C4-2B (cell line): ENCODE measurements at regions not wholly inside any gene's neighbourhood (a gene's known extent, or its start where the extent isn't known, plus 50 kb on each side); places are given as distances from the start of the nearest gene placed in this dataset.

Source experiments
- H3K27ac ChIP-seq: fragments of 450-650 bp; 2 replicates; pipeline ENCODE4 v1.5.1; 2017
- ZFX ChIP-seq: fragments of 450-650 bp; IDR thresholded peaks from 2 replicates; pipeline ENCODE4 v1.6.1; 2017
- TF ChIP-seq, protein P1 (sequence below): fragments of 450-650 bp; conservative IDR thresholded peaks from 2 replicates; pipeline ENCODE4 v1.5.1; 2017; ENCODE audit warnings: mild to moderate bottlenecking

DNA sequence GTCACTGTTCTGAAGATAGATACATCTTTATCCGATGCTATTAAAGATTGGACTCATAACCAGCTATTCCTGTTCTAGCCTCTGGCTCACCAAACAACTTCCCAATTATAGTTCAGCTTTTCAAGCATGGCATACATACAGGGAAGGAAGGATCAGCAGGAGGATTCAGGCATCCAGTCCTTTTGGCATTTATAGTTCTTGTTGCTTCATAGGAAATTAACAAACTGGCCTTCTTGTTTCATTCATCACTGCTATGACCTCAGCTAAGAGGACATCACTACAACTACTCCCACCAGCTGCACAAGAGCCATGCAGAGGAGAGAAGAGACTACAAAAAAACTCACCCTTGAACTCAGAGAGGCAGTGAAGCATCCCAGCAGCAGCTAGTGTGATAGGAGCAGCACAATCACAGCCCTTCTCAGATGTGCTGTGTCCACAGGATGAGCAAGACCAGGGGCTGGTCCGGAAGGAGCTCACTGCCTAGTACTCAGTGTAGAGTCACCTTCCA is 100.5 kb downstream of the SPTSSA start:
- TF ChIP-seq, protein P1, sequence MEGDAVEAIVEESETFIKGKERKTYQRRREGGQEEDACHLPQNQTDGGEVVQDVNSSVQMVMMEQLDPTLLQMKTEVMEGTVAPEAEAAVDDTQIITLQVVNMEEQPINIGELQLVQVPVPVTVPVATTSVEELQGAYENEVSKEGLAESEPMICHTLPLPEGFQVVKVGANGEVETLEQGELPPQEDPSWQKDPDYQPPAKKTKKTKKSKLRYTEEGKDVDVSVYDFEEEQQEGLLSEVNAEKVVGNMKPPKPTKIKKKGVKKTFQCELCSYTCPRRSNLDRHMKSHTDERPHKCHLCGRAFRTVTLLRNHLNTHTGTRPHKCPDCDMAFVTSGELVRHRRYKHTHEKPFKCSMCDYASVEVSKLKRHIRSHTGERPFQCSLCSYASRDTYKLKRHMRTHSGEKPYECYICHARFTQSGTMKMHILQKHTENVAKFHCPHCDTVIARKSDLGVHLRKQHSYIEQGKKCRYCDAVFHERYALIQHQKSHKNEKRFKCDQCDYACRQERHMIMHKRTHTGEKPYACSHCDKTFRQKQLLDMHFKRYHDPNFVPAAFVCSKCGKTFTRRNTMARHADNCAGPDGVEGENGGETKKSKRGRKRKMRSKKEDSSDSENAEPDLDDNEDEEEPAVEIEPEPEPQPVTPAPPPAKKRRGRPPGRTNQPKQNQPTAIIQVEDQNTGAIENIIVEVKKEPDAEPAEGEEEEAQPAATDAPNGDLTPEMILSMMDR = no peak
- no peak for TF ChIP-seq ZFX
- H3K27ac ChIP-seq = no peak overlapping the region

DNA sequence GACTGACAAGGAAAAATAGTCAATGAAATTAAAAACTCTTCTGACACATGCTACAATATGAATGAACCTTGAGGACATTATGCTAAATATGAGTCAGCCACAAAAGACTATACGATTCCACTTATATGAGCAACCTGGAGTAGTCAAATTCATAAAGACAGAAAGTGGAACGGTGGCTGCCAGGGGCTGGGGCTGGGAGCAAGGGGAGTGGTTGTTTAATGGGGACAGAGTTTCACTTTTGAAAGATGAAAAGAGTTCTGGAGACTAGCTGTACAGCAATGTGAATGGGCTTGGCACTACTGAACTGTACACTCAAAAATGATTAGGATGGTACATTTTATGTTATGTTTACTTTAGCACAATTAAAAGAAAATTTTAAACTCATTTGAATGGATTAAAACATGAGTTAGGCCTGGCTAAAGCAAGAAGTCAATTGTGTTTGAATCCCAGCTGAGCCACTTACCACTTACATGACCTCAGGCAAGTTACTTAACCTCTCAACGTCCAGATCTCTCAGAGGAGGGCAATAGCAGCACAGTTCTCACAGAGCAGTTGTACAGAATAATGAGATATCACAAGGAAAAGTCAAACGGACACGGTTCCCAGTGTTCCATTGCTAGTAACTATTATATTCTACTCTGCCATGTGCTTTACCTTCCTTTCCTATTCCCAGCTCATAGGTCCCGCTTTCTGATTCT is 102.5 kb downstream of the SPTSSA start:
- TF ChIP-seq ZFX = no peak
- TF ChIP-seq, protein P1 = no peak
- no peak overlapping the region for H3K27ac ChIP-seq

DNA sequence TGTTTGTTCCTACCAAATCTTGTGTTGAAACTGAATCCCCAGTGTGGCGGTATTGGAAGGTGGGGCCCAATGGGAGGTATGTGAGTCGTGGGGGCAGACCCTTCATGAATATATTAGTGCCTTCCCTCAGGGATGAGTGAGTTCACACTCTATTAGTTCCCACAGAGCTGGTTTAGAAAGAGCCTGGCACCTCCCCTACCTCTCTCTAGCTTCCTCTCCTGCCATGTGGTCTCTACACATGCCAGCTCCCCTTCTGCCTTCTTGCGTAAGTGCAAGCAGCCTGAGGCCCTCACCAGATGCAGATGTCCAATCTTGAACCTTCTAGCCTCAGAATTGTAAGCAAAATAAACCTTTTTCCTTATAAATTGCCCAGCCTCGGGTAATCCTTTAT is 105.8 kb downstream of the SPTSSA start:
- H3K27ac ChIP-seq = no peak overlapping the region
- TF ChIP-seq, protein P1 = no peak
- TF ChIP-seq ZFX = no peak

DNA sequence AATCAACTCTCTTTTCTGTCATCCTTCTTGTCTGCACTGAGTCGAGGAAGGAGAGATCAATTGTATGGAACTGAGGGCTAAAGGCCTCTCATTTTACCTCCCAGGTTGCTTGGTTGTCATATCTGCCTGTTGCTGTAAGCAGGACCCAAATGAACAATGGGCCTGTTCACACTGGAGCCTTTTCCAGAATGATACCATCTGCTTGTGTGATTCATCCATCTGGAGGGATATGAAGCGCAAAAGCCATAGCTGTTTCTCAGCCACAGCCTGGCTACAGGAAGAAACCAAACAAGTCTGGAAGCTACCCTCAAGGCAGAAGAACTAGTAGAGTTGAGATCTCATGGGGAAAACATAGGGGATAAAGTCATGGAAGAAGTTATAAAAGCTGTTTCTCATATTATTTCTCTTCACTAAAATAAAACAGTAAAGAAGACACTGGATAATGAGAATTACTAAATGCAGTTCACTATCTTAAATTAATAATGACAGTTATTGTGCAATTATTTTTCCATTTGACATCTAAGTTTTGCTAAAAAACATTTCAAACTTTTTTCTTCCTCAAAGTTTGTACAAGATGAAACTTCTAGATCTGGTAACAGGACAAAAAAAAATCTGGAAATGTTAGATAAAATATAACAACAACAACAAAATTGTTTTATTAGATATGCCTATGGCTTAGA is 106.3 kb downstream of the SPTSSA start:
- TF ChIP-seq, protein P1 = no peak
- no peak for TF ChIP-seq ZFX
- no peak overlapping the region for H3K27ac ChIP-seq

DNA sequence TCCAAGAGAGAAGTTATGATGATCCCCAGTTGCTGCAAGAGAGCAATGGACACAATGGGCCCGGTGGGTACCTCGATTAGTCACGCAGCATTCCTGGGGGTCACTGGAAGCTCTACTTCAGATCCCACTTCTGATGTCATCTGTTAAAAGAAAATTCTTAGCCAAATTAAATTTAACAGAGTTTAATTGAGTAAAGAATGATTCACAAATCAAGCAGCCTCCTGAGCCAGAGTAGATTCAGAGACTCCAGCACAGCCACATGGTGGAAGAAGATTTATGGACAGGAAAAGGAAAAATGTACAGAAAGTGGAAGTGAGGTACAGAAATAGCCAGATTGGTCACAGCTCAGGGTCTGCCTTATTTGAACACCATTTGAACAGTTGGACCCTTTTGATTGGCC is 107.5 kb downstream of the SPTSSA start:
- H3K27ac ChIP-seq = no peak overlapping the region
- no peak for TF ChIP-seq ZFX
- TF ChIP-seq, protein P1 = no peak

DNA sequence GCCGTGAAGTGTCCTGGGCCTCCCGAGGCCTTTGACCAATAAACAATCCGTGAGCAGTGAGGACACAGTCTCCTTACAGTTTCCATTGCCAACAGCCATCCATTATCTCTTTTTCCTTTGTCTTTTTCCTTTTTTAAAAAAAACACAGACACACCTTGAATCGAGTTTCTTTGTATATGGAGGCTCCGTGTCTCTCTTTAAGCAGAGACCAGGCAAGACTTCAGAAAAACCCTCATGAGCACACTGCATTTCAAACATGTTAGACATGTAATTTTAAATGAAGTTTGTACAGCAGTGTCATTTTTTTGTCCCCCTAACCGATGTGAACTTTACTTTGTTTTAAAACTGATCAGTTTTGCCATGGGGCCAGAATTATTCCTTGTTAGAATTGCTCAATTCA is 111.1 kb downstream of the SPTSSA start:
- H3K27ac ChIP-seq = no peak overlapping the region
- TF ChIP-seq, protein P1 = no peak
- TF ChIP-seq ZFX = no peak

DNA sequence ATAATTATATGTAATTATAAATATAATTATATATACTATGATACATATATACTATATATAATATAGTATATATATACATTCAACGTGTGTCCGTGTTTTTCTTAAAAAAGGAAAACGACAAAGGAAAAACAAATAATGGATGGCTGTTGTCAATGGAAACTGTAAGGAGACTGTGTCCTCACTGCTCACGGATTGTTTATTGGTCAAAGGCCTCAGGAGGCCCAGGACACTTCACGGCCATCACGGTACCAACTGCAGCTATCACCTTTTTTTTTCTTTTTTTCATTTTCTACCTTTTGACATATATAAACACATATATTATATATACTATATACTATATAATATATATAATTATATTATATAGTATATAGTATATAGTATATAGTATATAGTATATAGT is 113.4 kb downstream of the SPTSSA start:
- H3K27ac ChIP-seq = no peak overlapping the region
- TF ChIP-seq, protein P1 = no peak
- TF ChIP-seq ZFX = no peak
